Ishikawa (cell line): ENCODE measurements at regions not wholly inside any gene's neighbourhood (a gene's known extent, or its start where the extent isn't known, plus 50 kb on each side); places are given as distances from the start of the nearest gene placed in this dataset.

ENCODE experiments used
- CEBPB ChIP-seq: IDR thresholded peaks from 2 replicates; pipeline ENCODE4 v1.6.1; 2012
- CREB1 ChIP-seq: IDR thresholded peaks from 2 replicates; pipeline ENCODE4 v1.6.1; 2012; ENCODE audit warnings: low read depth
- EGR1 ChIP-seq: IDR thresholded peaks from 2 replicates; pipeline ENCODE4 v1.6.1; 2012
- EP300 ChIP-seq: IDR thresholded peaks from 2 replicates; pipeline ENCODE4 v1.6.1; 2012; ENCODE audit warnings: borderline replicate concordance
- MAX ChIP-seq: IDR thresholded peaks from 2 replicates; pipeline ENCODE4 v1.6.1; 2012
- NFIC ChIP-seq: IDR thresholded peaks from 2 replicates; pipeline ENCODE4 v1.6.1; 2012
- RAD21 ChIP-seq: IDR thresholded peaks from 2 replicates; pipeline ENCODE4 v1.6.1; 2012; ENCODE audit warnings: low read depth
- REST ChIP-seq: IDR thresholded peaks from 2 replicates; pipeline ENCODE4 v1.6.1; 2012; ENCODE audit warnings: low read depth, mild to moderate bottlenecking
- TAF1 ChIP-seq: IDR thresholded peaks from 2 replicates; pipeline ENCODE4 v1.6.1; 2012; ENCODE audit warnings: low read depth, mild to moderate bottlenecking
- TCF12 ChIP-seq: IDR thresholded peaks from 2 replicates; pipeline ENCODE4 v1.6.1; 2012; ENCODE audit warnings: low read depth
- TEAD4 ChIP-seq: IDR thresholded peaks from 2 replicates; pipeline ENCODE4 v1.6.1; 2012
- YY1 ChIP-seq: IDR thresholded peaks from 2 replicates; pipeline ENCODE4 v1.6.1; 2012; ENCODE audit warnings: low read depth

- TF ChIP-seq MAX: 0 out of 2 replicates have a peak, but pooled peaks have one; percentile 34
- 0 out of 2 replicates have a peak, but pooled peaks have one; percentile 16 for TF ChIP-seq CEBPB
- TF ChIP-seq YY1: no peak
- peak; percentile 93 for TF ChIP-seq NFIC
- TF ChIP-seq TEAD4: peak; percentile 93
- peak; percentile 34; the same call in 1 of the 2 replicates for TF ChIP-seq RAD21
- no peak for TF ChIP-seq TAF1
- TF ChIP-seq EGR1: peak; percentile 45; the same call in 1 of the 2 replicates
- TF ChIP-seq REST: no peak
- TF ChIP-seq EP300: peak; percentile 90
- no peak for TF ChIP-seq CREB1
- peak; percentile 83 for TF ChIP-seq TCF12
Observed at GRCh38 chr4:148893095-148893494, 450.9 kb upstream of the NR3C2 start.
